ENCODE measurements at regions not wholly inside any gene's neighbourhood (a gene's known extent, or its start where the extent isn't known, plus 50 kb on each side); places are given as distances from the start of the nearest gene placed in this dataset.

DNA sequence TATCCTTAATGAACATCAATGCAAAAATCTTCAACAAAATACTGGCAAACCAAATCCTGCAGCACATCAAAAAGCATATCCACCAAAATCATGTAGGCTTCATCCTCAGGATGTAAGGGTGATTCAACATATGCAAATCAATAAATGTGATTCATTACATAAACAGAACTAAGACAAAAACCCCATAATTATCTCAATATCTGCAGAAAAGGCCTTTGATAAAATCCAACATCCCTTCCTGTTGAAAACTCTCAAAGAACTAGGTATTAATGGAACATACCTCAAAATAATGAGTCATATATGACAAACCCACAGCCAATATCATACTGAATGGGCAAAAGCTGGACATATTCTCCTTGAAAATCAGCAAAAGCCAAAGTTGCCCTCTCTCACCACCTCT, 54.6 kb upstream of the DEPDC1 start:
- no peak overlapping the region for H3K4me3 Mint-ChIP-seq
- intact Hi-C loops (cut with DNase I, micrococcal nuclease): no loop called here
- peaks cover 18% of the 10 kb centered on the region for H3K9me3 Mint-ChIP-seq
- H3K36me3 Mint-ChIP-seq (ENCODE audit: low read depth): no peaks in the 10 kb centered on the region
- H3K4me3 ChIP-seq (ENCODE audit: low read length): no peak overlapping the region
- H3K27ac ChIP-seq (ENCODE audit: low read depth in 1 of 2, low read length in 2 of 2): no peak overlapping the region
- ChIA-PET POLR2A (no interaction called here), CTCF (no interaction called here)
- no peaks in the 10 kb centered on the region for H3K27me3 Mint-ChIP-seq
- peaks cover 0 to 17% of the 10 kb centered on the region in 2 experiments for H3K9me3 ChIP-seq (ENCODE audit: control insufficient read depth in 1 of 2, insufficient read depth in 1 of 2, low read length in 2 of 2)
- ATAC-seq (ENCODE audit: poor library complexity) (no peak), DNase-seq (no peak)
- no peaks in the 10 kb centered on the region for H3K27me3 ChIP-seq (ENCODE audit: control insufficient read depth in 1 of 2, insufficient read depth in 2 of 2, low read length in 2 of 2)
- no peaks in the 10 kb centered on the region for H3K4me1 ChIP-seq (ENCODE audit: insufficient read depth, low read length)
- H3K4me1 Mint-ChIP-seq (ENCODE audit: low read depth): no peaks in the 10 kb centered on the region
- no peak for TF ChIP-seq CTCF (IDR thresholded peaks at IDR 0.05)
- H3K27ac Mint-ChIP-seq: no peak overlapping the region
- no peaks in the 10 kb centered on the region for H3K36me3 ChIP-seq (ENCODE audit: insufficient read depth, low read length)

DNA sequence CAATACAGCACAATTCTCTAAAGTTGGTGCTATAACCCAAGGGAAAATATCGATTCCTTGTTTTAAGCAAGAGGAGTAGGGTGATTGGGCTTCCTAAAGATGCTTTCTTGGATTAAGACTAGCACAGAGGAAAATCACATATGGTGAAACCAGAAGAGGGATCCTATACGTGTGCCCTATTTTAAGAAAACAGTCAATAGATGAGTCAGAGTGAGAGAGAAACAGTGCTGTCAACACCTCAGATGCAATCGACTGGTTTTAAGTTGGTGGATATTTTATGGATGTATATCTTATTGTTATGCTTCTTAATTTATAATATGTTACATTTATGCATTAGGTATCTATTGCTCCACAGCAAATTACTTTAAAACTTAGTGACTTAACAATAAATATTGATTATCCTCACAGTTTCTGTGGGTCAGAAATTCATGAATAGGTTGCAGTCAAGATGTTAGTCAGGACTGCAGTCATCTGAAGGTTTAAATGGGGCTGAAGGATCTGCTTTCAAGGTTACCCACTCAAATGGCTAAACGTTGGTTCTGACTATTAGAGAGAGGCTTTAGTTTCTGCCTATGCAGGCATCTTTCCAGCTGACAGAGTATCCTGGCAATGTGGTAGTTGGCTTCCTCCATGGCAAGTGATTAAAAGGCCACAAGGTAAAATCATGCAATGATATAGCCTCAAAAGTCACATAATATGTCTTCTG, 61.6 kb upstream of the DEPDC1 start:
- Histone ChIP-seq H3K27ac (ENCODE audit: low read depth in 1 of 2, low read length in 2 of 2) (no peak overlapping the region), H3K27me3 (ENCODE audit: control insufficient read depth in 1 of 2, insufficient read depth in 2 of 2, low read length in 2 of 2) (no peaks in the 10 kb centered on the region), H3K9me3 (ENCODE audit: control insufficient read depth in 1 of 2, insufficient read depth in 1 of 2, low read length in 2 of 2) (peaks cover 0 to 7% of the 10 kb centered on the region in 2 experiments), H3K4me1 (ENCODE audit: insufficient read depth, low read length) (no peaks in the 10 kb centered on the region), H3K4me3 (ENCODE audit: low read length) (no peak overlapping the region), H3K36me3 (ENCODE audit: insufficient read depth, low read length) (no peaks in the 10 kb centered on the region)
- intact Hi-C loops (cut with DNase I, micrococcal nuclease): no loop called here
- Mint-ChIP-seq H3K4me1 (ENCODE audit: low read depth) (no peaks in the 10 kb centered on the region), H3K27me3 (no peaks in the 10 kb centered on the region), H3K9me3 (peaks cover 9% of the 10 kb centered on the region), H3K27ac (no peak overlapping the region), H3K36me3 (ENCODE audit: low read depth) (no peaks in the 10 kb centered on the region), H3K4me3 (no peak overlapping the region)
- TF ChIP-seq CTCF (IDR thresholded peaks at IDR 0.05): no peak
- CTCF ChIA-PET: no interaction called here
- ATAC-seq (ENCODE audit: poor library complexity) (no peak), DNase-seq (no peak)
- POLR2A ChIA-PET: no interaction called here

DNA sequence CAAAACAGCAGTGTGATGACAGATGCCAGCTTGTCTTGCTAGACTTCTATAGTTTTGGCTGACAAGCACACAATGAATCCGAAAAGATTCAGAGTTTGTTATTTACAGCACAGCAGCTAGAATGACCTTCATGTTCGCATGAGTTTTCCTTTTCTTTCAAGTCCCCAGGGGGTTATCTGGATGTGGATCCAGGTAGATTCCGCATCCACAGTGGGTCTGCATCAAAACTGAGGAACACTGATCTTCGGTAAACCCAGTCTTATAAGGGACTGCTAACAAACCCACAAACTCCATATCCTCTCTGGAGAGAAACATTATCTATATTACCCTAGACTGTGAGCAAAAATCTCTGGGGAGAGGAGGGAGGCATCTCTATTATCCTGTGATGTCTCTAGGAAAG, 69.0 kb upstream of the DEPDC1 start:
- no peaks in the 10 kb centered on the region for H3K4me1 Mint-ChIP-seq (ENCODE audit: low read depth)

More for the DNA sequence above, 69.0 kb upstream of the DEPDC1 start:
- Mint-ChIP-seq H3K4me3 (no peak overlapping the region), H3K27me3 (no peaks in the 10 kb centered on the region), H3K27ac (no peak overlapping the region), H3K36me3 (ENCODE audit: low read depth) (no peaks in the 10 kb centered on the region), H3K9me3 (peaks cover 5% of the 10 kb centered on the region)
- Histone ChIP-seq H3K27me3 (ENCODE audit: control insufficient read depth in 1 of 2, insufficient read depth in 2 of 2, low read length in 2 of 2) (no peaks in the 10 kb centered on the region), H3K36me3 (ENCODE audit: insufficient read depth, low read length) (no peaks in the 10 kb centered on the region), H3K4me1 (ENCODE audit: insufficient read depth, low read length) (no peaks in the 10 kb centered on the region), H3K9me3 (ENCODE audit: control insufficient read depth in 1 of 2, insufficient read depth in 1 of 2, low read length in 2 of 2) (no peaks in the 10 kb centered on the region), H3K27ac (ENCODE audit: low read depth in 1 of 2, low read length in 2 of 2) (no peak overlapping the region), H3K4me3 (ENCODE audit: low read length) (no peak overlapping the region)
- intact Hi-C loops (cut with DNase I, micrococcal nuclease): no loop called here
- ChIA-PET CTCF (no interaction called here), POLR2A (no interaction called here)
- no peak for TF ChIP-seq CTCF (IDR thresholded peaks at IDR 0.05)
- DNase-seq: no peak
- ATAC-seq (ENCODE audit: poor library complexity): no peak
